Osteocyte (in vitro differentiated cells): ENCODE measurements at regions not wholly inside any gene's neighbourhood (a gene's known extent, or its start where the extent isn't known, plus 50 kb on each side); places are given as distances from the start of the nearest gene placed in this dataset.

Experiments used
- DNase-seq: peaks from one replicate; pipeline ENCODE4 v3.0.0; 2021; ENCODE audit warnings: mixed read lengths; ENCODE audit not compliant: unreplicated experiment; ENCODE audit errors: extremely low spot score
- H3K27ac Mint-ChIP-seq: one replicate; pipeline ENCODE4 v1.8.0; 2021; ENCODE audit warnings: mild to moderate bottlenecking, mixed read lengths; ENCODE audit not compliant: unreplicated experiment
- H3K27me3 Mint-ChIP-seq: one replicate; pipeline ENCODE4 v1.8.0; 2021; ENCODE audit warnings: mixed read lengths; ENCODE audit not compliant: unreplicated experiment
- H3K36me3 Mint-ChIP-seq: one replicate; pipeline ENCODE4 v1.8.0; 2021; ENCODE audit warnings: mixed read lengths; ENCODE audit not compliant: unreplicated experiment
- H3K4me1 Mint-ChIP-seq: one replicate; pipeline ENCODE4 v1.8.0; 2021; ENCODE audit warnings: mixed read lengths; ENCODE audit not compliant: unreplicated experiment
- H3K4me3 Mint-ChIP-seq: one replicate; pipeline ENCODE4 v1.8.0; 2021; ENCODE audit warnings: mild to moderate bottlenecking, moderate library complexity, mixed read lengths; ENCODE audit not compliant: unreplicated experiment
- H3K9me3 Mint-ChIP-seq: one replicate; pipeline ENCODE4 v1.8.0; 2021; ENCODE audit warnings: mixed read lengths; ENCODE audit not compliant: unreplicated experiment
- CTCF ChIP-seq: fragments of 200-600 bp; sonication (generic); IDR thresholded peaks from 2 replicates; pipeline ENCODE4 v1.5.0; 2021; ENCODE audit warnings: antibody characterized with exemption, mild to moderate bottlenecking, moderate library complexity

- Mint-ChIP-seq H3K27ac (no peak overlapping the region), H3K4me1 (no peaks in the 10 kb centered on the region), H3K9me3 (peaks cover 22% of the 10 kb centered on the region), H3K27me3 (no peaks in the 10 kb centered on the region), H3K4me3 (no peak overlapping the region), H3K36me3 (no peaks in the 10 kb centered on the region)
- no peak for DNase-seq
- no peak for TF ChIP-seq CTCF
These were observed 362.3 kb downstream of the PPP1R2C start for GRCh38 chrX:42415636-42416035.

DNA sequence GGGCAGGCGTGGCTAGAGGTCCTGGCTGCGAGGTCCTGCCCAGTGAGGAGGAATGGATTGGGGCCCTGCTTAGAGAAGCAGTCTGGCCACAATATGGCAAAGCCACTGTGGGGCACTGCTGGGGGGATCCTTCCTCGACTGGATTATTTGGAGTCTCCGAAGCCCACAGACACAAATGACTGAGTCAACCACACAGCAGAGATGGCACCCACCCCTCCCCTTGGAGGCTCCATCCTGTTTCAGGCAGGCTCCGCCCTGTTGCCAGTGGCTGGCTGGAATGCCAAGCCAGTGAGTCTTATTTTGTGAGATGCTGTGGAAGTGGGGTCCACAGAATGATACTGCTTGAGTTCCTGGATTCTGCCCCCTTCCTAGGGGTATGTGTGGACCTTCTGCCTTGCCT lies 363.9 kb downstream of the PPP1R2C start:
- H3K4me3 Mint-ChIP-seq = no peak overlapping the region
- H3K9me3 Mint-ChIP-seq = peaks cover 25% of the 10 kb centered on the region
- TF ChIP-seq CTCF = no peak
- H3K27ac Mint-ChIP-seq = no peak overlapping the region
- no peaks in the 10 kb centered on the region for H3K36me3 Mint-ChIP-seq
- no peaks in the 10 kb centered on the region for H3K27me3 Mint-ChIP-seq
- no peaks in the 10 kb centered on the region for H3K4me1 Mint-ChIP-seq
- DNase-seq = no peak

DNA sequence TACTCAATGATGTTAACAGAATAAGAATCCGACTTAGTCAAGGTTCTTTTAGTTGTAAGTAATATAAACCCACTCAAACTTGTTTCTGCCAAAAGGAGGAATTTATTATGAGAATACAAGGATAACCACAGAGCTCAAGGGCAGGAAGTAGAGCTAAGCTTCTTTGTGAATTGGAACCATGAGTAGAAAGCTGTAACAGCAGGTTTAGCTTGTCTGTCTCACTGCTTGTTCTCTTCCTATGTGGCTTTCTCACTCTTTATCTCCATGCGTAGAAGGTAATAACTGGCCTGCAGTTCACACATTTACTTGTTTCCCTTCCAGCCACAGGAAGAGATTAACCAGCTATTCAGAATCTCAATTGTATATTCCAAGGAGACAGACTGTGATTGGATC lies 378.3 kb downstream of the PPP1R2C start:
- H3K27me3 Mint-ChIP-seq = no peaks in the 10 kb centered on the region
- TF ChIP-seq CTCF = no peak
- DNase-seq = no peak
- H3K27ac Mint-ChIP-seq = no peak overlapping the region
- H3K36me3 Mint-ChIP-seq = no peaks in the 10 kb centered on the region
- H3K4me3 Mint-ChIP-seq = no peak overlapping the region
- H3K4me1 Mint-ChIP-seq = no peaks in the 10 kb centered on the region
- H3K9me3 Mint-ChIP-seq = peaks cover 18% of the 10 kb centered on the region

DNA sequence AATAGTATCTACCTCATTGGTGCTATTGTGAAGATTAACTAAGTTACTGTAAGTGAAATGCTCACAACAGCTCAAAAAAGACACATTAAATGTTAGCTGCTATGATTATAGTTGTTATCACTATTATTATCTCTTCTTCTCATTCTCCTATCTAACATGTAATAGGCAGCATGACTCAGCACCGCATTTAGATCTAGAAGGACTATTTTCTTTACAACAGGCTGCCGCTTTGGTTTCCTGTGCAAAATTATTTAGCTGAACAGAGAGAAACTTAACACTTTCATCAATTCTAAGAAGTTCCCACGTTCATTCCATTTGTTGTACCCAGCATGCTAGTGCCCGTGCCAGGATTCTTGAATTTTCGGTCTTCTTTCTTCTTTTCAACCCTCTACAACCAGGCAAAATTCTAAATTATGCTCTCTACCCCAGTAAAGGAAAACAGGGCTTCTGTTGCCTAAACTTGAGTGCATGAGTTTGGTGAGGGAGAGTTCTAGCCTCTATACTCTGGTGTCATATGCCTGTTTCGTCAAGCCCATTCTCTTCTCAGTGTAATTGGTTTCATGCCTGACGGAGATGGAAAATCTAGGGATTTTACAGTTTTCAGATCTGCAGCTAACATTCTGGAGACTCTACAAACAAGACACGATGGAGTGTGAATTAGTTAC lies 378.9 kb downstream of the PPP1R2C start:
- H3K4me3 Mint-ChIP-seq = no peak overlapping the region
- peaks cover 18% of the 10 kb centered on the region for H3K9me3 Mint-ChIP-seq
- no peaks in the 10 kb centered on the region for H3K27me3 Mint-ChIP-seq
- H3K27ac Mint-ChIP-seq = no peak overlapping the region
- H3K36me3 Mint-ChIP-seq = no peaks in the 10 kb centered on the region
- DNase-seq = no peak
- TF ChIP-seq CTCF = no peak
- no peaks in the 10 kb centered on the region for H3K4me1 Mint-ChIP-seq

- no peaks in the 10 kb centered on the region for H3K36me3 Mint-ChIP-seq
- no peak overlapping the region for H3K4me3 Mint-ChIP-seq
- no peak for TF ChIP-seq CTCF
- H3K4me1 Mint-ChIP-seq = no peaks in the 10 kb centered on the region
- peaks cover 8% of the 10 kb centered on the region for H3K9me3 Mint-ChIP-seq
- H3K27me3 Mint-ChIP-seq = no peaks in the 10 kb centered on the region
- no peak for DNase-seq
- H3K27ac Mint-ChIP-seq = no peak overlapping the region
These were observed 381.8 kb downstream of the PPP1R2C start for GRCh38 chrX:42396136-42396535.
